Ishikawa (cell line): ENCODE measurements at regions not wholly inside any gene's neighbourhood (a gene's known extent, or its start where the extent isn't known, plus 50 kb on each side); places are given as distances from the start of the nearest gene placed in this dataset.

Experiments used
- CEBPB ChIP-seq: IDR thresholded peaks from 2 replicates; pipeline ENCODE4 v1.6.1; 2012
- CREB1 ChIP-seq: IDR thresholded peaks from 2 replicates; pipeline ENCODE4 v1.6.1; 2012; ENCODE audit warnings: low read depth
- EGR1 ChIP-seq: IDR thresholded peaks from 2 replicates; pipeline ENCODE4 v1.6.1; 2012
- EP300 ChIP-seq: IDR thresholded peaks from 2 replicates; pipeline ENCODE4 v1.6.1; 2012; ENCODE audit warnings: borderline replicate concordance
- FOXM1 ChIP-seq: IDR thresholded peaks from 2 replicates; pipeline ENCODE4 v1.6.1; 2012; ENCODE audit warnings: low read depth, borderline replicate concordance
- NFIC ChIP-seq: IDR thresholded peaks from 2 replicates; pipeline ENCODE4 v1.6.1; 2012
- RAD21 ChIP-seq: IDR thresholded peaks from 2 replicates; pipeline ENCODE4 v1.6.1; 2012; ENCODE audit warnings: low read depth
- TAF1 ChIP-seq: IDR thresholded peaks from 2 replicates; pipeline ENCODE4 v1.6.1; 2012; ENCODE audit warnings: low read depth, mild to moderate bottlenecking
- TCF12 ChIP-seq: IDR thresholded peaks from 2 replicates; pipeline ENCODE4 v1.6.1; 2012; ENCODE audit warnings: low read depth
- TEAD4 ChIP-seq: IDR thresholded peaks from 2 replicates; pipeline ENCODE4 v1.6.1; 2012
- USF1 ChIP-seq: IDR thresholded peaks from 2 replicates; pipeline ENCODE4 v1.6.1; 2012
- YY1 ChIP-seq: IDR thresholded peaks from 2 replicates; pipeline ENCODE4 v1.6.1; 2012; ENCODE audit warnings: low read depth
- ZBTB7A ChIP-seq: IDR thresholded peaks from 2 replicates; pipeline ENCODE4 v1.6.1; 2012; ENCODE audit warnings: low read depth
- TF ChIP-seq, protein P1 (sequence below): IDR thresholded peaks from 2 replicates; pipeline ENCODE4 v1.6.1; 2012; ENCODE audit warnings: low read depth, mild to moderate bottlenecking
- TF ChIP-seq, protein P2 (sequence below): IDR thresholded peaks from 2 replicates; pipeline ENCODE4 v1.6.1; 2012

GRCh38 chr3:166917437-166917836, 462.7 kb downstream of the ZBBX start:
- TF ChIP-seq CREB1 (no peak), TAF1 (no peak), ZBTB7A (no peak), NFIC (no peak)

DNA sequence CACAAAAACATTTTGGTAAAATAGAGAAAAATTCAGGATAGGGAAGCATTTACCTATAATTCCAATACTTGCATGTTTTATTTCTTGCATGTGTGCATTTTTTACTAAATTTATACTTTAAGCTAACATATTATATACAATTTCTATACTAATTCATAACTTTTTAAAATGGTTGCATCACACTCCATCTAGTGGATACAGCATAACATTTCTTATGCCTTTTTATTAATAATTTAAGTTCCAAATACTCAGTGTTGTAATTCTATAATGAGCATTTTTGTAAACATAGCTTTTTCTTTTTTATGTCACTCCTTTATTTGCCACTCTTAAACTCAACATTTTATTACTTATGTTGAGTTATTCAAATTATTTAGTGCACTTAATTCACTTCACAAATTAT, 477.7 kb downstream of the ZBBX start:
- TF ChIP-seq TCF12 (no peak), YY1 (no peak), TEAD4 (no peak), TAF1 (no peak), ZBTB7A (no peak), FOXM1 (no peak), CEBPB (no peak), USF1 (no peak)

GRCh38 chr3:166900866-166901577, 479.1 kb downstream of the ZBBX start:
- TF ChIP-seq YY1 (no peak), EP300 (no peak), CEBPB (no peak), RAD21 (no peak), EGR1 (no peak), ZBTB7A (no peak), TCF12 (no peak), FOXM1 (no peak), CREB1 (no peak), TEAD4 (no peak), NFIC (no peak), TAF1 (no peak), USF1 (no peak)
- TF ChIP-seq, protein P1, sequence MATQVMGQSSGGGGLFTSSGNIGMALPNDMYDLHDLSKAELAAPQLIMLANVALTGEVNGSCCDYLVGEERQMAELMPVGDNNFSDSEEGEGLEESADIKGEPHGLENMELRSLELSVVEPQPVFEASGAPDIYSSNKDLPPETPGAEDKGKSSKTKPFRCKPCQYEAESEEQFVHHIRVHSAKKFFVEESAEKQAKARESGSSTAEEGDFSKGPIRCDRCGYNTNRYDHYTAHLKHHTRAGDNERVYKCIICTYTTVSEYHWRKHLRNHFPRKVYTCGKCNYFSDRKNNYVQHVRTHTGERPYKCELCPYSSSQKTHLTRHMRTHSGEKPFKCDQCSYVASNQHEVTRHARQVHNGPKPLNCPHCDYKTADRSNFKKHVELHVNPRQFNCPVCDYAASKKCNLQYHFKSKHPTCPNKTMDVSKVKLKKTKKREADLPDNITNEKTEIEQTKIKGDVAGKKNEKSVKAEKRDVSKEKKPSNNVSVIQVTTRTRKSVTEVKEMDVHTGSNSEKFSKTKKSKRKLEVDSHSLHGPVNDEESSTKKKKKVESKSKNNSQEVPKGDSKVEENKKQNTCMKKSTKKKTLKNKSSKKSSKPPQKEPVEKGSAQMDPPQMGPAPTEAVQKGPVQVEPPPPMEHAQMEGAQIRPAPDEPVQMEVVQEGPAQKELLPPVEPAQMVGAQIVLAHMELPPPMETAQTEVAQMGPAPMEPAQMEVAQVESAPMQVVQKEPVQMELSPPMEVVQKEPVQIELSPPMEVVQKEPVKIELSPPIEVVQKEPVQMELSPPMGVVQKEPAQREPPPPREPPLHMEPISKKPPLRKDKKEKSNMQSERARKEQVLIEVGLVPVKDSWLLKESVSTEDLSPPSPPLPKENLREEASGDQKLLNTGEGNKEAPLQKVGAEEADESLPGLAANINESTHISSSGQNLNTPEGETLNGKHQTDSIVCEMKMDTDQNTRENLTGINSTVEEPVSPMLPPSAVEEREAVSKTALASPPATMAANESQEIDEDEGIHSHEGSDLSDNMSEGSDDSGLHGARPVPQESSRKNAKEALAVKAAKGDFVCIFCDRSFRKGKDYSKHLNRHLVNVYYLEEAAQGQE = no peak
- TF ChIP-seq, protein P2, sequence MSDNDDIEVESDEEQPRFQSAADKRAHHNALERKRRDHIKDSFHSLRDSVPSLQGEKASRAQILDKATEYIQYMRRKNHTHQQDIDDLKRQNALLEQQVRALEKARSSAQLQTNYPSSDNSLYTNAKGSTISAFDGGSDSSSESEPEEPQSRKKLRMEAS = no peak

DNA sequence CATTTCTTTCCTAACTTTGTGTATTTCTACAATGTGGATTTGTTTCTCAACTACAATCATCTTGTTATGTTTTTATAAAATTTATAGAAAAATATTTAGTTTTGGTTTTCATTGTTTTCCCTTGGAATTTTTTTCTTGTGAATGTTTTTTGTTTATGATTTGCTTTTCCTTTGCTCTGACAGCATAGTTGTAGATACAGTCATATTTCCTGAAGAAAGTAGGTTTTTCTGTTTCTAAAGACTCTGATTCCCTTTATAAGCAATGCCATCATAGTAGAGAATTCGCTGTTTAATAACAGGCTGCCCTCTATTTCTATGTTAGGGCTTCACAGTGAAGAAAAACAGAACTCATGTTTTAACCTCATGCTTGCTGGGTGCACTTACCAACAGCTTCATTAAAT, 482.3 kb downstream of the ZBBX start:
- no peak for TF ChIP-seq FOXM1

DNA sequence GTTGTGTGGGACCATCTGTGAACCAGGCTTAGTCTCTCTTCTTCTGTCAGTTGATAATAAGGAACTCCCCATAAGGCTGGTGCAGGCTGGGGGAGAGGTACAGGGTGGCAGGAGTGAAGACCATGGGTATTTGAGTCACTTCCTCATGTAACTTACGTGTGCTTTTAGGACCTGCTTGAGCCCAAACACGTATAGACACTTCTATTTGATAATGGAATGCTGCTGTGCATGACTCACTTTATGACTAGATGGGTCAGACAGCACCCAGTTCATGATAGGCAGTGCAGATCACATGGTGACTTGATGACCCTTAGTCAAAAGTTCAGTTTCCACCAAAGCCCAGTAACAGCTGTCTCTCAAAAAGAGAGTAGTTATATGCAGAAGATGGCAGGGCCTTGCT, 490.9 kb downstream of the ZBBX start:
- TF ChIP-seq, protein P1 = no peak
- TF ChIP-seq TAF1 = no peak
- TF ChIP-seq USF1 = no peak
- TF ChIP-seq TEAD4 = no peak
- no peak for TF ChIP-seq EP300
- TF ChIP-seq FOXM1 = no peak
- no peak for TF ChIP-seq ZBTB7A

GRCh38 chr3:166879661-166880060, 500.4 kb downstream of the ZBBX start:
- TF ChIP-seq TCF12 = no peak
- TF ChIP-seq TEAD4 = no peak
- no peak for TF ChIP-seq RAD21
- TF ChIP-seq, protein P1 = no peak
- no peak for TF ChIP-seq FOXM1
- no peak for TF ChIP-seq EP300
- TF ChIP-seq NFIC = no peak
- TF ChIP-seq EGR1 = no peak
- no peak for TF ChIP-seq CEBPB
- TF ChIP-seq ZBTB7A = no peak
- TF ChIP-seq CREB1 = no peak
